ENCODE measurements at regions not wholly inside any gene's neighbourhood (a gene's known extent, or its start where the extent isn't known, plus 50 kb on each side); places are given as distances from the start of the nearest gene placed in this dataset.
A peak's percentile ranks its signal among the peaks of the same experiment; 100 is the strongest.
"Not testable (repeated sequence)": the region's sequence is repeated elsewhere in the genome, so short reads cannot be mapped to it uniquely, and the experiment has no call there.

DNA sequence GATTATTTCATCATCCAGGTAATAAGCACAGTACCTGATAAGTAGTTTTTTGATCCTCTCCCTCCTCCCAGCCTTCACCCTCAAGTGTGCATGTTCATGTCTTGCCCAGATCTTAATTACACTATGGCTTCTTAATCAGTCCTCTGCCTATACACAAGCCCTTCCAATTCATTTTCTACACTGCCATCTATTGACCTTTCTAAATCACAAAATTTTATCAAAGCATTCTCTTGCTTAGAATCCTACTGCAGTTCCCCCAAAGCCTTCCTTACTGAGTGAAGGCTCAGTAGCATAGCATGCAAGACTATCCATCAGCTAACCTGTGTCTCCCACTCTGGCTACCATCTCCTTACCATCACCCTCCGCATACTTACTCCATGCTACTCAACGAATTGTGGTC lies 51.3 kb downstream of the ASAH2 start:
- TF ChIP-seq, protein P1, sequence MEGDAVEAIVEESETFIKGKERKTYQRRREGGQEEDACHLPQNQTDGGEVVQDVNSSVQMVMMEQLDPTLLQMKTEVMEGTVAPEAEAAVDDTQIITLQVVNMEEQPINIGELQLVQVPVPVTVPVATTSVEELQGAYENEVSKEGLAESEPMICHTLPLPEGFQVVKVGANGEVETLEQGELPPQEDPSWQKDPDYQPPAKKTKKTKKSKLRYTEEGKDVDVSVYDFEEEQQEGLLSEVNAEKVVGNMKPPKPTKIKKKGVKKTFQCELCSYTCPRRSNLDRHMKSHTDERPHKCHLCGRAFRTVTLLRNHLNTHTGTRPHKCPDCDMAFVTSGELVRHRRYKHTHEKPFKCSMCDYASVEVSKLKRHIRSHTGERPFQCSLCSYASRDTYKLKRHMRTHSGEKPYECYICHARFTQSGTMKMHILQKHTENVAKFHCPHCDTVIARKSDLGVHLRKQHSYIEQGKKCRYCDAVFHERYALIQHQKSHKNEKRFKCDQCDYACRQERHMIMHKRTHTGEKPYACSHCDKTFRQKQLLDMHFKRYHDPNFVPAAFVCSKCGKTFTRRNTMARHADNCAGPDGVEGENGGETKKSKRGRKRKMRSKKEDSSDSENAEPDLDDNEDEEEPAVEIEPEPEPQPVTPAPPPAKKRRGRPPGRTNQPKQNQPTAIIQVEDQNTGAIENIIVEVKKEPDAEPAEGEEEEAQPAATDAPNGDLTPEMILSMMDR (conservative IDR thresholded peaks at IDR 0.05; ENCODE audit: low read depth, low read length) = 0 out of 2 replicates have a peak, but pooled peaks have one; percentile 10
- TF ChIP-seq EZH2 (IDR thresholded peaks at IDR 0.05; ENCODE audit: low read length, unreplicated experiment); EZH2phosphoT487 (IDR thresholded peaks at IDR 0.05; ENCODE audit: borderline replicate concordance, low read length): not testable (repeated sequence)

All from PC-3 (cell line).